ENCODE measurements at regions not wholly inside any gene's neighbourhood (a gene's known extent, or its start where the extent isn't known, plus 50 kb on each side); places are given as distances from the start of the nearest gene placed in this dataset.

- DNase-seq (ENCODE audit: extremely low read depth, low read depth), result no peak
- no peak for TF ChIP-seq CTCF (IDR thresholded peaks at IDR 0.05; ENCODE audit: low read depth, low read length, missing control alignments)
- no peak overlapping the region for H3K4me3 ChIP-seq (replicated peaks; ENCODE audit: low read depth, low read length)
These were observed 1157.2 kb upstream of the ADGRL3 start for GRCh38 chr4:60042941-60043340.

DNA sequence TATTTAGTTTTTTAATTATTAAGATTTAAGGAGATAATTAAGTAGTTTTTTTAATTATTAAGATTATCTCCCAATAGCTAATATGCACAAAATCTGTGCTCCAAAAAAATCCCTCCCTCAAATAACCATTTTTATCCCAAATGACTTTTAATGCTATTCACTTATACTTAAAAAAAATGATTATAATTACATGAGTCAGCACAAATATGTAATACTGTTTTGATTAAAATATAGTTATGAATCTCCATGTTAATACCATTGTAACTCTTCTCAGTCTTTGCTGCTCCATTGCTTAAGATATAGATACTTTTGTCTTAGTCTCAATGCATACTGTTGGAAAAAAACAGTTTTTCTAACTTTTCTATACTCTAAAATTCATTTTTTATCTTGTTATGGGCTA lies 1121.1 kb upstream of the ADGRL3 start:
- TF ChIP-seq CTCF (IDR thresholded peaks at IDR 0.05; ENCODE audit: low read depth, low read length, missing control alignments), result no peak
- DNase-seq (ENCODE audit: extremely low read depth, low read depth), result no peak
- no peak overlapping the region for H3K4me3 ChIP-seq (replicated peaks; ENCODE audit: low read depth, low read length)

GRCh38 chr4:60081839-60082238 lies 1118.3 kb upstream of the ADGRL3 start:
- DNase-seq (ENCODE audit: extremely low read depth, low read depth), result no peak
- no peak for TF ChIP-seq CTCF (IDR thresholded peaks at IDR 0.05; ENCODE audit: low read depth, low read length, missing control alignments)
- H3K4me3 ChIP-seq (replicated peaks; ENCODE audit: low read depth, low read length), result no peak overlapping the region

- TF ChIP-seq CTCF (IDR thresholded peaks at IDR 0.05; ENCODE audit: low read depth, low read length, missing control alignments), result no peak
- DNase-seq (ENCODE audit: extremely low read depth, low read depth), result no peak
- H3K4me3 ChIP-seq (replicated peaks; ENCODE audit: low read depth, low read length), result no peak overlapping the region
These were observed 1111.2 kb upstream of the ADGRL3 start for GRCh38 chr4:60088807-60089486.

DNA sequence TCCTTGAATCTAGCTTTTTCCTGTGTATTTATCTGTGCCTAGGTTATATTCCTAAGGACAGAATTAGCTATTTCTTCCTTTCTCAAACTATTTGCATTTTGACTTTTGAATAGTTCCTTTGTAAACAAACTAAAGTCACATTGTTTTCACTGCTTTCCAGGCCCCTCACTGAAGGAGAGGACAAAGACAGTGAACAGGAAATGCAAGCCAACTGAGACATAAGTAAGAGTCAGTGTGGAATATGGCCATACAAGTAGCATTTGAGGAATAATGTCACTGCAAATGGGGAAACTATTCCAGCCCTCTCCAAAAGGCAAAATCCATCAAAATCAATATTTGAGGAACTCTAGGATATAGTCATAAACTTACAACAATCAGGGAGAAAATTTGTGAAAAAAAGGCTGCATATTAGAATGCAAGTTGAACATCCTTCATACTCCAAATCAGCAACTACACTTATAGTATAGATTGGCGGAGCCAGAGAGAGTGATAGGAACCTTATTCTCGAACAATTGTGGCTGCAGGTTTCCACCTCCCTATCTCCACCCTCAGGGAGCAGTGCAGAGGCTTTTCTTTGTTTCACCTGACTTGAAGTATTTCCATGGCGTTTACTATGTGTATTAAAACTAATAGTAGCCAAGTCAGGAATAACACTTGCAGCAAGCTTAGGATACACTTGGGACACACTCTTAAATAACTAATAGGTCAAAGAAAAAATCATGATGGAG lies 1110.4 kb upstream of the ADGRL3 start:
- TF ChIP-seq CTCF (IDR thresholded peaks at IDR 0.05; ENCODE audit: low read depth, low read length, missing control alignments), result no peak
- no peak for DNase-seq (ENCODE audit: extremely low read depth, low read depth)
- H3K4me3 ChIP-seq (replicated peaks; ENCODE audit: low read depth, low read length), result no peak overlapping the region

- no peak for TF ChIP-seq CTCF (IDR thresholded peaks at IDR 0.05; ENCODE audit: low read depth, low read length, missing control alignments)
- no peak for DNase-seq (ENCODE audit: extremely low read depth, low read depth)
- no peak overlapping the region for H3K4me3 ChIP-seq (replicated peaks; ENCODE audit: low read depth, low read length)
These were observed 1103.5 kb upstream of the ADGRL3 start for GRCh38 chr4:60096676-60097075.
